ENCODE measurements at regions not wholly inside any gene's neighbourhood (a gene's known extent, or its start where the extent isn't known, plus 50 kb on each side); places are given as distances from the start of the nearest gene placed in this dataset.

DNA sequence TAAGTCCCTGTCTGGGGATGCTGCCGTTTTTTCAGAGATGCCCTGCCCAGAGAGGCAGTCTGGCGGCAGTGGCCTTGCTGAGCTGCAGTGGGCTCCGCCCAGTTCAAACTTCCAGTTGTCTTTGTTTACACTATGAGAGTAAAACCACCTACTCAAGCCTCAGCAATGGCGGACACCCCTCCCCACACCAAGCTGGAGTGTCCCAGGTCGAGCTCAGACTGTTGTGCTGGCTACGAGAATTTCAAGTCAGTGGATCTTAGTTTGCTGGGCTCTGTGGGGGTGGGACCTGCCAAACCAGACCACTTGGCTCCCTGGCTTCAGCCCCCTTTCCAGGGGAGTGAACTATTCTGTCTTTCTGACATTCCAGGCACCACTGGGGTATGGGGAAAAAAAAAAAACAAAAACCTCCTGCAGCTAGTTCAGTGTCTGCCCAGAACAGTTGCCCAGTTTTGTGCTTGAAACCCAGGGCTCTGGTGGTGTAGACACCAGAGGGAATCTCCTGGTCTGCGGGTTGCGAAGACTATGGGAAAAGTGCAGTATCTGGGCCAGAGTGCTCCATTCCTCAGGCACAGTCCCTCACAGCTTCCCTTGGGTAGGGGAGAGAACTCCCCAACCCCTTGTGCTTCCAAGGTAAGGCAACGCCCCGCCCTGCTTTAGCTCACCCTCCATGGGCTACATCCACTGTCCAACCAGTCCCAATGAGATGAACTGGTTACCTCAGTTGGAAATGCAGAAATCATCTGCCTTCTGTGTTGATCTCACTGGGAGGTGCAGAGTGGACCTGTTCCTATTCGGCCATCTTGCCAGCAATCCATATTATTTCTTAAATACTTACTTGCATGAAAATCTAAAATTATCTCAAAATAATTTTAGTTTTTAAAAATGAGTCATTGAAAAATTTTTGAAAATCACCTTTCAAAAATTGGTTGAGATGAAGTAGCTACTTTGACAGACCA lies 338.0 kb downstream of the OSR1 start:
- TF ChIP-seq CTCF (IDR thresholded peaks at IDR 0.05; ENCODE audit: low read depth, low read length): no peak
- TF ChIP-seq EZH2phosphoT487 (IDR thresholded peaks at IDR 0.05; ENCODE audit: low read depth): no peak
